HepG2 (cell line): ENCODE measurements at regions not wholly inside any gene's neighbourhood (a gene's known extent, or its start where the extent isn't known, plus 50 kb on each side); places are given as distances from the start of the nearest gene placed in this dataset.

ENCODE experiments used
- ATAC-seq: fragments of 200-7000 bp; cut with Tn5 transposase; 3 replicates; pipeline ENCODE4 v1.9.1; 2020; ENCODE audit warnings: mild to moderate bottlenecking, moderate library complexity
- BruUV-seq: library from RNA; stranded (reverse); fragments of 400-500 nt; replicated peaks from 2 replicates; lab custom pipeline; 2021; lab: Mats Ljungman, UMichigan
- CTCF ChIA-PET: fragments of 300-600 bp; formaldehyde crosslinking; extraction: SDS; loops from one replicate; lab custom pipeline; 2021; ENCODE audit warnings: low total read pairs, inconsistent platforms, low intra/inter-chr PET ratio; lab: Yijun Ruan, JAX
- POLR2A ChIA-PET: fragments of 350-600 bp; sonication (Branson Sonifier 250); formaldehyde crosslinking; loops from one replicate; lab custom pipeline; 2020; ENCODE audit warnings: antibody characterized with exemption, inconsistent platforms; lab: Yijun Ruan, JAX
- DNase-seq: peaks from one replicate; pipeline ENCODE4 v3.0.0-alpha.2; 2015; ENCODE audit warnings: low spot score
- FAIRE-seq: peaks from 3 replicates; lab custom pipeline; 2011; peaks lifted over from hg19 to GRCh38; lab: Jason Lieb, UNC
- H2AFZ ChIP-seq: one replicate; pipeline ENCODE4 v1.6.1; 2011; ENCODE audit warnings: low read length, inconsistent platforms
- H3K27ac ChIP-seq: fragments of 300-600 bp; 3 replicates; pipeline ENCODE4 v1.8.0; 2011; ENCODE audit warnings: mixed run types, mild to moderate bottlenecking, mixed read lengths, low read length, inconsistent platforms; ENCODE audit not compliant: insufficient read depth; ENCODE audit errors: extremely low read length
- H3K27me3 ChIP-seq, 2 experiments: fragments of 200-600 bp in 1 of 2; 2 replicates in 1 of 2; 3 replicates in 1 of 2; pipeline versions ENCODE4 v1.6.0 to v1.8.0; 2011; ENCODE audit warnings: low read length in 2 of 2, mild to moderate bottlenecking in 2 of 2, moderate library complexity in 2 of 2, inconsistent platforms in 1 of 2; ENCODE audit not compliant: insufficient read depth in 2 of 2, control insufficient read depth in 1 of 2
- H3K36me3 ChIP-seq, 2 experiments: fragments of 200-600 bp in 1 of 2; replicated peaks in 1 of 2; 2 replicates in 1 of 2; 3 replicates in 1 of 2; pipeline versions ENCODE4 v1.5.1 to v1.8.0; 2011; ENCODE audit warnings: low read length in 2 of 2, inconsistent platforms in 1 of 2; ENCODE audit not compliant: insufficient read depth in 2 of 2, control insufficient read depth in 1 of 2
- H3K4me1 ChIP-seq: 2 replicates; pipeline ENCODE4 v1.5.1; 2012; ENCODE audit warnings: low read length, inconsistent platforms; ENCODE audit not compliant: insufficient read depth
- H3K4me2 ChIP-seq: 2 replicates; pipeline ENCODE4 v1.6.0; 2011; ENCODE audit warnings: low read depth, low read length, inconsistent platforms
- H3K4me3 ChIP-seq, 3 experiments: fragments of 200-600 bp in 1 of 3; sonication (generic), shearing (Covaris generic) in 1 of 3; replicated peaks in 1 of 3; 2 replicates each; pipeline ENCODE4 v1.5.1; 2011 to 2016; ENCODE audit warnings: low read length in 3 of 3, inconsistent platforms in 2 of 3, low read depth in 2 of 3, mild to moderate bottlenecking in 2 of 3, control low read depth in 1 of 3, mixed read lengths in 1 of 3; ENCODE audit not compliant: insufficient read depth in 1 of 3
- H3K79me2 ChIP-seq: one replicate; pipeline ENCODE4 v1.6.1; 2011; ENCODE audit warnings: low read length, inconsistent platforms; ENCODE audit not compliant: insufficient read depth
- H3K9ac ChIP-seq: 2 replicates; pipeline ENCODE4 v1.6.0; 2011; ENCODE audit warnings: mild to moderate bottlenecking, low read depth, low read length, inconsistent platforms; ENCODE audit not compliant: insufficient read depth
- H3K9me3 ChIP-seq: 2 replicates; pipeline ENCODE4 v1.5.1; 2012; ENCODE audit warnings: mild to moderate bottlenecking, low read length
- H4K20me1 ChIP-seq: 2 replicates; pipeline ENCODE4 v1.6.0; 2011; ENCODE audit warnings: inconsistent platforms, mild to moderate bottlenecking, low read length, moderate library complexity; ENCODE audit not compliant: insufficient read depth
- BATF2 ChIP-seq: sonication (generic); formaldehyde crosslinking; IDR thresholded peaks from 2 replicates; pipeline ENCODE4 v1.8.0; 2022; ENCODE audit warnings: mild to moderate bottlenecking, missing genetic modification reagents, moderate library complexity
- NCOA2 ChIP-seq: sonication (generic); formaldehyde crosslinking; IDR thresholded peaks from 2 replicates; pipeline ENCODE4 v1.8.0; 2022; ENCODE audit warnings: inconsistent platforms
- NCOA5 ChIP-seq: sonication (generic); formaldehyde crosslinking; IDR thresholded peaks from 2 replicates; pipeline ENCODE4 v1.4.0; 2020; ENCODE audit warnings: missing genetic modification reagents
- NR2C2 ChIP-seq: sonication (generic); formaldehyde crosslinking; IDR thresholded peaks from 2 replicates; pipeline ENCODE4 v1.4.0; 2020; ENCODE audit warnings: missing genetic modification reagents, mild to moderate bottlenecking, moderate library complexity, borderline replicate concordance
- PAX8 ChIP-seq: sonication (generic); formaldehyde crosslinking; IDR thresholded peaks from 2 replicates; pipeline ENCODE4 v1.8.0; 2022; ENCODE audit warnings: mild to moderate bottlenecking, missing genetic modification reagents, borderline replicate concordance
- POGK ChIP-seq: sonication (generic); formaldehyde crosslinking; conservative IDR thresholded peaks from 2 replicates; pipeline ENCODE4 v1.8.0; 2022; ENCODE audit warnings: mild to moderate bottlenecking, moderate library complexity, missing genetic modification reagents
- SNAI1 ChIP-seq: sonication (generic); formaldehyde crosslinking; IDR thresholded peaks from 2 replicates; pipeline ENCODE4 v1.5.0; 2020; ENCODE audit warnings: mild to moderate bottlenecking, missing genetic modification reagents, borderline replicate concordance
- TRIM24 ChIP-seq: sonication (generic); formaldehyde crosslinking; IDR thresholded peaks from 2 replicates; pipeline ENCODE4 v1.8.0; 2022; ENCODE audit warnings: mild to moderate bottlenecking, missing genetic modification reagents
- ZNF138 ChIP-seq: sonication (generic); formaldehyde crosslinking; IDR thresholded peaks from 2 replicates; pipeline ENCODE4 v1.5.0; 2020; ENCODE audit warnings: mild to moderate bottlenecking, low read depth, missing genetic modification reagents
- ZNF205 ChIP-seq: IDR thresholded peaks from 2 replicates; pipeline ENCODE4 v1.6.1; 2018; ENCODE audit warnings: missing biosample characterization, missing genetic modification reagents
- ZNF282 ChIP-seq: fragments of 450-650 bp; IDR thresholded peaks from 2 replicates; pipeline ENCODE4 v1.6.1; 2018; ENCODE audit not compliant: partially characterized antibody
- ZNF879 ChIP-seq: sonication (generic); formaldehyde crosslinking; IDR thresholded peaks from 2 replicates; pipeline ENCODE4 v1.8.1; 2023; ENCODE audit warnings: missing genetic modification reagents
- ZNF891 ChIP-seq: sonication (generic); formaldehyde crosslinking; IDR thresholded peaks from 2 replicates; pipeline ENCODE4 v1.5.0; 2020; ENCODE audit warnings: mild to moderate bottlenecking, missing genetic modification reagents
- ZSCAN29 ChIP-seq: sonication (generic); formaldehyde crosslinking; conservative IDR thresholded peaks from 2 replicates; pipeline ENCODE4 v1.4.0; 2020; ENCODE audit warnings: mild to moderate bottlenecking, missing genetic modification reagents
- WGBS: methylation state at CpG from one replicate; pipeline ENCODE4 v1.1.6; 2017; ENCODE audit warnings: low lambda C conversion rate; 5-methylcytosine and 5-hydroxymethylcytosine counted together
- in situ Hi-C: cut with HindIII; loops from 2 replicates; pipeline ENCODE4 v1.10.0; 2017; ENCODE audit warnings: low pct_unique_long_range_greater_than_20kb; ENCODE audit not compliant: extremely low pct_ligation_motif_present
- intact Hi-C: fragments of 100-400 bp; cut with micrococcal nuclease; formaldehyde crosslinking; loops from one replicate; pipeline ENCODE4 v1.10.0; 2022; ENCODE audit not compliant: unreplicated experiment

GRCh38 chr6:85388531-85388930 lies 61.4 kb upstream of the NT5E start:
- no peaks in the 10 kb centered on the region for H3K27me3 ChIP-seq
- WGBS = 98% methylated on average over 3 of the region's 3 CpGs
- H3K79me2 ChIP-seq = no peaks in the 10 kb centered on the region
- no TSS peak for BruUV-seq
- ChIA-PET CTCF (no interaction called here), POLR2A (interaction anchor here (1.7 kb wide), 1 partner anchor 16 kb away, joined by 6 read pairs; no protein-coding TSS in a partner anchor)
- no peaks in the 10 kb centered on the region for H3K9me3 ChIP-seq
- TF ChIP-seq NCOA5 (no peak), TRIM24 (CRISPR knock-in tag) (no peak), ZNF205 (CRISPR knock-in tag) (no peak), ZNF879 (CRISPR knock-in tag) (no peak), ZNF282 (no peak), SNAI1 (CRISPR knock-in tag) (no peak), ZSCAN29 (no peak), ZNF138 (CRISPR knock-in tag) (no peak), BATF2 (CRISPR knock-in tag) (no peak), ZNF891 (CRISPR knock-in tag) (no peak), POGK (no peak), PAX8 (CRISPR knock-in tag) (no peak), NR2C2 (CRISPR knock-in tag) (no peak), NCOA2 (CRISPR knock-in tag) (no peak)
- intact Hi-C loops (no loop called here), in situ Hi-C loops (no loop called here)
- no peak for FAIRE-seq
- no peak for ATAC-seq
- no peak for DNase-seq
- no peaks in the 10 kb centered on the region for H4K20me1 ChIP-seq
- H3K4me1 ChIP-seq = peaks cover 42% of the 10 kb centered on the region
- no peaks in the 10 kb centered on the region for H3K36me3 ChIP-seq
- no peak overlapping the region for H3K9ac ChIP-seq
- no peak overlapping the region for H3K4me2 ChIP-seq
- no peak overlapping the region for H2AFZ ChIP-seq
- H3K4me3 ChIP-seq = no peak overlapping the region
- no peak overlapping the region for H3K27ac ChIP-seq
